ENCODE measurements at regions not wholly inside any gene's neighbourhood (a gene's known extent, or its start where the extent isn't known, plus 50 kb on each side); places are given as distances from the start of the nearest gene placed in this dataset.
"Not testable (repeated sequence)": the region's sequence is repeated elsewhere in the genome, so short reads cannot be mapped to it uniquely, and the experiment has no call there.

DNA sequence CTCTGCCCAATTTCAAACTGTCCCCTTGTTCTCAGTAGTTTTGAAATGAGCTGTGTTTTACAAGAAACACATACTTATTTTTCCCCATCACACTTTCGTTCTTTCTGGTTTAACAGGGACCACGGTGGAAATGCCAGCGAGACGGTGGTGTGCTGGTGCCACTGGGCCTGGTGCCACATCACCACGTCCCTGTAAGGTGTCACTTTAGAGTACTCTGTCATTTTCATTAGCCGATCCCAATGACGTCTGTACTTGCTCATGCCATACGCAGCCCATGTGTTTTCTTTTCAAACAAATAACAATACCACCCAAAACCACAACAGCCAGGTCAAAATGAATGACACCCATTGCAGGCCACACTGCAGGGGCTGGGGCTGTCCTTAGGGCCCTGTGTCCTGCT, 4416.8 kb upstream of the TPTE start:
- H3K27me3 Mint-ChIP-seq; H3K36me3 Mint-ChIP-seq (ENCODE audit: low read depth); CTCF ChIA-PET; H3K4me1 Mint-ChIP-seq; DNase-seq; H3K27ac Mint-ChIP-seq; H3K4me3 Mint-ChIP-seq; POLR2A ChIA-PET; H3K9me3 Mint-ChIP-seq; ATAC-seq (ENCODE audit: low read depth); intact Hi-C loops (cut with micrococcal nuclease): not testable (repeated sequence)

DNA sequence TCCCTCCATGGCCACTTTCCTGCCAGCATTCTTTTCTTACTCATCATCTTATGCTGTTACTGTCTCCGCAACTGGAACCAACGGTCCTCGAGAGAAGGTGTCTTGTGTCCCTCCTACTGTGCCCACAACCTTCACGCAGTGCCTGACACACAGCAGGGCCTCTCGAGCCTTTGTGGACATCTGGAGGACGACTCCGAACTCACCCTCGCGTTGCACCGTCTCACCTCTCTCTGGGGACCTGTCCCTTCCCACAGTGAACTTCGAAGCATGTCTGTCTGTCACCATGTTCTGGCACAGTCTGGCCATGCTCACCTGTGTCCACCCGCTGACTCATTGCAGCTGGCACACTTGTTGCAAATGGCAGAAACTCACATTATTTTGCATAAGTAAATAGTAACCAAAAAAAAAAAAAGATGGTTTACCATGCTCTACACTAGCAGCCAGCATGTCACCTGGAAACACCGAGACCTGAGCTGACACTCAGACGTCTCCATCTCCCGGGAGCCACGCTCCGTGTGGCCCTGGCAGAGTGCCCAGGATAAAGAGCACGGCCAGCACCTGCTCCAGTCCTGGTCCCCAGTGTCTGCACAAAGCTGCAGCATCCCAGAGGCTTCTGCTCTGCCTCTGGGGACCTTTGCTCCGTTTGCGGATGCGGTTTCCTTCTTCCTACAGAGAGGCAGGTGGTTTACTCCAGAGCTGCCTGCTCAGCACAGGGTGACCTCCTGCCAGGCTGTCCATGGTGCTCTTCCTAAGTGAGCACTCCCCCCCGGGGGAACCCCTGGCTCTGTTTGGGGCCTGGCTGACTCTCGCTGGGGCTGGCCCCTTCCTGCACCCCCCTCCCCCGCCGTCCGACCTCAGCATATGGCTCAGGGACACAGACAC, 4414.5 kb upstream of the TPTE start:
- H3K9me3 Mint-ChIP-seq; H3K36me3 Mint-ChIP-seq (ENCODE audit: low read depth); intact Hi-C loops (cut with micrococcal nuclease); POLR2A ChIA-PET; H3K4me1 Mint-ChIP-seq; H3K27ac Mint-ChIP-seq; CTCF ChIA-PET; H3K27me3 Mint-ChIP-seq; H3K4me3 Mint-ChIP-seq; DNase-seq: not testable (repeated sequence)
- peak; percentile 4 for ATAC-seq (ENCODE audit: low read depth)

DNA sequence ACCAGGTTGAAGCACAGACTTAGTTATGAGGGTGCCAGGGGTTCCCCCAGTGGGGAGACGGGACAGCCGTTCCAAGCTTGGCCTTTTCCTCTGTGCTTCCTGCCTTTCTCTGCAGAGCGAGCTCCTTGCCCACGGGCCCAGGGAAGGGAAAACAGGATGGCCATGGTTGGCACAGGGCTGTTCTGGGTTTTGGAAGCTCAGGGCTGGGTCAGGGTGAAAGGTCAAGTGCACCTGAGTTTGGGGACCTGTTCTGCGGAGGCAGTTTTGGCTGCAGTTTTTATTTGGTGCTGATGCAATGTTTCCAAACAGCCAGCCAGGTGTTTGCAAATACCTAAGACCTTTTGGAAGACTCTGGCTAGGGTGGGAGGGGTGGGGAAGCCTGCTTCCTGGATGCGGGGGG, 4412.5 kb upstream of the TPTE start:
- H3K36me3 Mint-ChIP-seq (ENCODE audit: low read depth); H3K4me1 Mint-ChIP-seq; H3K27ac Mint-ChIP-seq; H3K9me3 Mint-ChIP-seq; DNase-seq; ATAC-seq (ENCODE audit: low read depth); H3K4me3 Mint-ChIP-seq; intact Hi-C loops (cut with micrococcal nuclease); CTCF ChIA-PET; H3K27me3 Mint-ChIP-seq; POLR2A ChIA-PET: not testable (repeated sequence)

DNA sequence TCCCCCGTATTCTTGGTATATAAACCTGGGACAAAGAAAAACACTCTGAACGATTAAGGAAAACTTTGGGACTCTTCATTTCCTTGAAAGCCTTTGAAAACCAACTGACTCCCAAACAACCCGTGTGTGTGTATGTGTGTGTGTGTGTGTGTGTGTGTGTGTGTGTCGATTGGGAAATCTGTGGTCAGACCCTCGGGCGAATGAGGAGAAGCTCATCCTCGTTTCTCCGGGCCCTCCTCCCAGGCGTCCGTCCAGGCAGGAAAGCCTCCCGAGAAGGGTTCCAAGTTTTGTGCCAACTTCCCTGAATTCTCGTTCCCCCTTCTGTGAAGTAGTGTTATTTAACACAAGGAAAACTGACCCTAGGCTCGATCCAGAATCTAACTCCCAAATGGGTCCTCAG, 4411.6 kb upstream of the TPTE start:
- H3K9me3 Mint-ChIP-seq; DNase-seq; POLR2A ChIA-PET; H3K27me3 Mint-ChIP-seq; CTCF ChIA-PET; H3K4me3 Mint-ChIP-seq; H3K27ac Mint-ChIP-seq; ATAC-seq (ENCODE audit: low read depth); intact Hi-C loops (cut with micrococcal nuclease); H3K36me3 Mint-ChIP-seq (ENCODE audit: low read depth); H3K4me1 Mint-ChIP-seq: not testable (repeated sequence)

DNA sequence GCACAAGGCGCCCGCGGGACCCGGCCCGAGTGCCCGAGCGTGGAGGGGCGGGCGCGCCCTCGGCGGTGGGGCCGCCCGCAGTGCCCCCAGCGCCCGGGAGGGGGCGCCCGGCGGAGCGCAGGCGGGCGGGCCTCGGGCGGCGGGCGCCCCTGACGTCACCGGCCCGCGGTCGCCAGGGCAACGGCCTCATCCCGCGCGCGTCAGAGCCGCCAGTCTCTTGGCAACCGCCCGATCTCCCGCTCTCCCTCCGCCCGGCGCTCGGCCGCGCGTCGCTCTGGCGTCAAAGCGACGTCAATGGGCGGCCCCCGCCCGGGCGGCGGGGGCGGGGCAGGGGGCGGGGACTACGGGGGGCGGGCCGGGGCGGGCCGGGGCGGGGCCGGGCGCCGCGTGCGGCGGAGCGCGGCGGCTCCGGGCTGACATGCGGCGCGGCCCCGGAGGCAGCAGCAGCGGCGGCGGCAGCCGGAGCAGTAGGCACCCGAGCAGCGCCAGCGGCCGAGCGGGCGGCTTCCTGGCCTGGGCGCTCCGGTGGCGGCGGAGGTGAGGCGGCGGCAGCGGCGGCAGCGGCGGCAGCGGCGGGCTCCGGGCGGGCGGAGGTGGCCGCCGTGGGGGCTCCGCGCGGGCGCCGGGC, 4410.6 kb upstream of the TPTE start:
- H3K36me3 Mint-ChIP-seq (ENCODE audit: low read depth); H3K4me3 Mint-ChIP-seq; H3K4me1 Mint-ChIP-seq; intact Hi-C loops (cut with micrococcal nuclease); H3K9me3 Mint-ChIP-seq; CTCF ChIA-PET; POLR2A ChIA-PET; DNase-seq; H3K27ac Mint-ChIP-seq; H3K27me3 Mint-ChIP-seq: not testable (repeated sequence)
- peak; percentile 77 for ATAC-seq (ENCODE audit: low read depth)

DNA sequence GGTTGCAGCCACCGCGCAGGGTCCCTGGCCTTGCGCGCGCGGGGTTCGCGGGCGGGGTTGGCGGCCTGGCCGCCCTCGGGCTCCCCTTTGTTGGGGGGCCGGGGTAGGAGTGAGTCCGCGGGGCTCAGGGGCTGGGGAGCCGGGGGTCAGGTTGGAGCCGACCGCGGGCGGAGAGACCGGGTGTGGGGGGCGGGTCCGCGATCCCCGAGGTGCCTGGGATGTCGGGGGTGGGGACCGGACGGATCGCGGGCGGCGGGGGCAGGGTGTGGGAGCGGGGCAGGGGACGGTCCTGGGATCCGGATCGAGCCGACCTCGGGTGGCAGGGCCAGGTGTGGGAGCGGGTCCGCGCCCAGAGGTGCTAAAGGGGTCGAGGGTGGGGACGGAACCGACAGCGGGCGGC, 4410.0 kb upstream of the TPTE start:
- H3K27me3 Mint-ChIP-seq; DNase-seq; POLR2A ChIA-PET; H3K36me3 Mint-ChIP-seq (ENCODE audit: low read depth); CTCF ChIA-PET; H3K4me3 Mint-ChIP-seq; H3K27ac Mint-ChIP-seq; H3K4me1 Mint-ChIP-seq; intact Hi-C loops (cut with micrococcal nuclease); H3K9me3 Mint-ChIP-seq: not testable (repeated sequence)
- peak; percentile 4 for ATAC-seq (ENCODE audit: low read depth)

DNA sequence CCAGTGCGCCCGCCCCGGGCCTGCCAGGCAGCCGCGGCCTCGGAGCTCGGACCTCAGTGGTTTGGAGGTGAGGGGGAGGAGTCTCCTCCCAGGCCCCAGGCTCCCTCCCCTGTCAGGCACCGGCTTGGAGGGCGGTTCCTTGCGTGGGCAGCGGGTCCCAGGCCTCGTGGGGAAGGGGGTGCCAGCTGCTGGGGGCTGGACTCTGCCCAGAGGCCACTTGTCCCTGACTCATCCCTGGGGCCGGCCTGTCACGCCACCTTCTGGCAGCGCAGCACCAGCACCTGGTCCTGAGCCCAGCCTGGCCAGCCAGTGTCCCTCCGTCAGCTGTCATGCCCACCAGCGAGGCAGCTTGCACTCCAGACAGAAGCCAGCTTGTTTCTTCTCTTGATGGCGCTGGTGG, 4403.0 kb upstream of the TPTE start:
- H3K36me3 Mint-ChIP-seq (ENCODE audit: low read depth); CTCF ChIA-PET; intact Hi-C loops (cut with micrococcal nuclease); ATAC-seq (ENCODE audit: low read depth); H3K27me3 Mint-ChIP-seq; H3K4me1 Mint-ChIP-seq; DNase-seq; H3K4me3 Mint-ChIP-seq; H3K9me3 Mint-ChIP-seq; H3K27ac Mint-ChIP-seq; POLR2A ChIA-PET: not testable (repeated sequence)

DNA sequence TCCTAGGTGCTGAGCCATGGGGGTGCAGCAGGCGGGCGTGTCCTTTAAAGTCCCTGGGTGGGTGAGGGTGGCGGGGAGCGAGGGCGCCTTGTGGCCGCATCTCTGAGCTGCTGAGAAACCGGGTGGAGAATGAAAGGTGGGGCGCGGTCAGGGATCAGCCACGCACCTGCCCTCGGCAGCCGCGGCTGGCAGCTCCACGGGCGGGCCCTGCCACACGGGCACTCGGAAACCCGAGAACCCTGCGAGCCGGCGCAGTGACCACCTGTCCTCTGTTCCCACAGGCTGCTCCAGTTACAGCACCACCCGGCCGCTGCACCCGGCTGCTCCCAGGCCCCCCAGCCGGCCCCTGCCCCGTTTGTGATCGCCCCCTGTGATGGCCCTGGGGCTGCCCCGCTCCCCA, 4400.5 kb upstream of the TPTE start:
- H3K9me3 Mint-ChIP-seq; H3K4me1 Mint-ChIP-seq; H3K27ac Mint-ChIP-seq; intact Hi-C loops (cut with micrococcal nuclease); H3K4me3 Mint-ChIP-seq; CTCF ChIA-PET; POLR2A ChIA-PET; DNase-seq; ATAC-seq (ENCODE audit: low read depth); H3K27me3 Mint-ChIP-seq; H3K36me3 Mint-ChIP-seq (ENCODE audit: low read depth): not testable (repeated sequence)

DNA sequence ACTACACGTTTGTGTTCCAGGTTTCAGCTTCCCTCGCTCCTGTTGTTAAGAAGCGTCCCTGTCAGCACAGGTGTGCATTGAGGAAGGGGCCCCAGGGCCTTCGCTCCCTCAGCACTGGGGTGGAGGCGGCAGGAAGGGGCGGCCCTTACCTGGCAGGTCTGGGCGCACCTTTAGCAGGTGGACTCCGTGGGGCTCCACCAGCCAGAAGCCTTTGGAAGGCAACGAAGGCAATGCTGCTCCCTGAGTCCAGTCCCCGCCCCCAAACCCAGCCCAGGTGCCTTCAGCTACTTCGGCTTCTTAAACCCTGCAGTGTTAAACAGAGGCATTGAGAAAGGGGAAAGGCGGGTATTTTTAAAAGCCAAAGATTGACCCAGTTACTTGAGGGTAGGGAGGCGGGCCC, 4398.8 kb upstream of the TPTE start:
- H3K27me3 Mint-ChIP-seq; intact Hi-C loops (cut with micrococcal nuclease); H3K4me3 Mint-ChIP-seq; H3K36me3 Mint-ChIP-seq (ENCODE audit: low read depth); DNase-seq; ATAC-seq (ENCODE audit: low read depth); CTCF ChIA-PET; H3K27ac Mint-ChIP-seq; H3K9me3 Mint-ChIP-seq; POLR2A ChIA-PET; H3K4me1 Mint-ChIP-seq: not testable (repeated sequence)

DNA sequence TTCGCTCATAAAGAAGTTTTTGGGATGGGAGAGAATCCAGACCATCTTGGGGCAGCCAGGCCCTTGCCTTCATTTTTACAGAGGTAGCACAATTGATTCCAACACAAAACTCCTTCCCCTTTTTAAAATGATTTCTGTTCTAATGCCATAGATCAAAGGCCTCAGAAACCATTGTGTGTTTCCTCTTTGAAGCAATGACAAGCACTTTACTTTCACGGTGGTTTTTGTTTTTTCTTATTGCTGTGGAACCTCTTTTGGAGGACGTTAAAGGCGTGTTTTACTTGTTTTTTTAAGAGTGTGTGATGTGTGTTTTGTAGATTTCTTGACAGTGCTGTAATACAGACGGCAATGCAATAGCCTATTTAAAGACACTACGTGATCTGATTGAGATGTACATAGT, 4398.2 kb upstream of the TPTE start:
- H3K9me3 Mint-ChIP-seq; intact Hi-C loops (cut with micrococcal nuclease); POLR2A ChIA-PET; H3K36me3 Mint-ChIP-seq (ENCODE audit: low read depth); CTCF ChIA-PET; DNase-seq; H3K4me3 Mint-ChIP-seq; H3K4me1 Mint-ChIP-seq; ATAC-seq (ENCODE audit: low read depth); H3K27me3 Mint-ChIP-seq: not testable (repeated sequence)
- peak overlapping the region; percentile 59 for H3K27ac Mint-ChIP-seq

DNA sequence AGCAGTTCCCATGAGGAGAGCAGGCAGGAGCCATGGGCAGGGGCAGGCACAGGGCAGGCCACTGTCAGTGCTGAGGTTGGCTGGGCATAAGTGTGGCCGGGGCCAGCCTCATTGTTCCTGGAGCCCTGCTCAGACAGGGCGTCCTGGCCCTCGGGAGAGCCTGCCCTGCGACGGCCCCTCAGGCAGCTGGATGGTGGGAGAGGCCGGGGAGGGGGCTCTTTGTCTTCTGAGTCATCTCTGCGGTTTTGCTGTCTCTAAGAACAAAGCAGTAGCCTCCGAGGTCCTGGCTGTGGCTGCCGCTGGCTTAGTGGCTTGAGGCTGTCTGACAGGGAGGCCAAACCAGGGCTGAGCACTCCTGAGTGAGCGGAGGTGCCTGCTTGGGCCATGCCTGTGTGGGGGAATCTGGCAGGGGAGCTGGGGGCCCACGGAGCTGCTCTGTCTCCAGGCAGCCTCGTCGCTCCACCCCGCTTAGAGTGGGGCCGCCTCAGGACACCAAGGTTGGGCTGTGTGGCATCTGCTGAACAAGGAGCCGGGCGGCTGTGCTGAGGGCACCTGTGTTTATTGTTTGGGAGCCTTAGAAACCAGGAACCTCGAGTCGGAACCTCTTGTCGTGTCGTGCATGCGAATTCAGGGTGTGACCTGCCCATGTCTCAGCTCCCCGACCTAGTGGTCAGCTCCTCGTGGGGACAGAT, 4395.7 kb upstream of the TPTE start:
- H3K9me3 Mint-ChIP-seq; DNase-seq; H3K27me3 Mint-ChIP-seq; CTCF ChIA-PET; H3K36me3 Mint-ChIP-seq (ENCODE audit: low read depth); intact Hi-C loops (cut with micrococcal nuclease); H3K27ac Mint-ChIP-seq; POLR2A ChIA-PET; H3K4me1 Mint-ChIP-seq; H3K4me3 Mint-ChIP-seq: not testable (repeated sequence)
- ATAC-seq (ENCODE audit: low read depth) = peak; percentile 13

DNA sequence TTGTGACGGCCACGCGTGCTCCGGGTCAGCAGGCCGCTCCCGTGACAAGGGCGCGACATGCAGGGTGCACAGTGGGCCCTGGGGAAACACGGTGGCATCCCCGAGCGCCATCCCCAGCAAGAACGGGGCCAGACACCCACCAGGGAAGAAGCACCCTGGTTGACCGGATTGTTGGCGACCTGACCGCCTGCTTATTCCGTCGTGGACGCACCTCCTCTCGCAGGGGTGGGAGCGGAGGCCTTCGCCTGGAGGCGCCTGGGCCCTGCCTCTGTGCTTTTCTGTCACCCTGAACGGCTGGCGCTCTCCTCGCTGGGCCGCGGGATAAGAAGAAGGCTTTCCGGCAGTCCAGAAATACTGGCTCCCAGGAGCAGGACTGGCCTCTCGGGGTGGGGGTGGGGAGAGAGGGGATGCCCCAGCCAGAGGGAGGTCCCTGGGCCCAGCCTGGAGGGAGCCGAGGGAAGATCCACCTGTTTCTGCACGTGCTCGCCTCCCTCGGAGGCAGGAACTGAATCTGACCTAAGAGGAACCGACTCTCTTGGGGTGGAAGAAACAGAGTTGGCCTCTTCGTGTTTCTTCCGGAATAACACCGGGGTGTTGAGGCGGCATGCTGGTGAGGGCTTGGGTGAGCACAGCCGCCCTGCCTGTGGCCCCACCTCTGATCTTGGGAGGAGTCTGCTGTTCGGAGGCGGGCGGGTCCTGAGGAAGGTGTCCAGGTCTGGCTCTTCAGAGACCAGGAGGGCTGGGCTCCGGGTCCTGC, 4394.2 kb upstream of the TPTE start:
- peak; percentile 89 for ATAC-seq (ENCODE audit: low read depth)
- DNase-seq; H3K36me3 Mint-ChIP-seq (ENCODE audit: low read depth); POLR2A ChIA-PET; H3K9me3 Mint-ChIP-seq; H3K4me1 Mint-ChIP-seq; CTCF ChIA-PET; H3K4me3 Mint-ChIP-seq; H3K27me3 Mint-ChIP-seq; intact Hi-C loops (cut with micrococcal nuclease); H3K27ac Mint-ChIP-seq: not testable (repeated sequence)
